HG02571 (cell line): ENCODE measurements at regions not wholly inside any gene's neighbourhood (a gene's known extent, or its start where the extent isn't known, plus 50 kb on each side); places are given as distances from the start of the nearest gene placed in this dataset.
"Not testable (repeated sequence)": the region's sequence is repeated elsewhere in the genome, so short reads cannot be mapped to it uniquely, and the experiment has no call there.

ENCODE experiments used
- ATAC-seq: cut with Tn5 transposase; IDR thresholded peaks from one replicate; pipeline ENCODE4 v1.9.1; 2021; ENCODE audit warnings: mild to moderate bottlenecking, moderate library complexity; ENCODE audit not compliant: unreplicated experiment

- ATAC-seq = no peak
These were observed 169.6 kb downstream of the KCNS3 start for GRCh38 chr2:18047896-18048657.

- no peak for ATAC-seq
These were observed 168.7 kb downstream of the KCNS3 start for GRCh38 chr2:18047213-18047611.

GRCh38 chr2:18046558-18047212, 168.2 kb downstream of the KCNS3 start:
- no peak for ATAC-seq

GRCh38 chr2:18046017-18046416, 167.6 kb downstream of the KCNS3 start:
- ATAC-seq = no peak

- ATAC-seq = no peak
These were observed 166.8 kb downstream of the KCNS3 start for GRCh38 chr2:18045230-18045629.

- ATAC-seq = not testable (repeated sequence)
These were observed 138.9 kb downstream of the KCNS3 start for GRCh38 chr2:18017381-18017780.

GRCh38 chr2:18009891-18010290, 131.4 kb downstream of the KCNS3 start:
- ATAC-seq = no peak

GRCh38 chr2:18005411-18005810, 126.9 kb downstream of the KCNS3 start:
- ATAC-seq = no peak

GRCh38 chr2:18001671-18002070, 123.2 kb downstream of the KCNS3 start:
- no peak for ATAC-seq

- ATAC-seq = no peak
These were observed 118.5 kb downstream of the KCNS3 start for GRCh38 chr2:17996978-17997377.

GRCh38 chr2:17995593-17995992, 117.1 kb downstream of the KCNS3 start:
- no peak for ATAC-seq
